ENCODE measurements at regions not wholly inside any gene's neighbourhood (a gene's known extent, or its start where the extent isn't known, plus 50 kb on each side); places are given as distances from the start of the nearest gene placed in this dataset.
"Not testable (repeated sequence)": the region's sequence is repeated elsewhere in the genome, so short reads cannot be mapped to it uniquely, and the experiment has no call there.

GRCh38 chr6:11380969-11381744 is 148.7 kb upstream of the NEDD9 start:
- no peak for DNase-seq

- DNase-seq = no peak
Observed at GRCh38 chr6:11380549-11380948, 148.1 kb upstream of the NEDD9 start.

- no peak for DNase-seq
Observed at GRCh38 chr6:11379805-11380204, 147.3 kb upstream of the NEDD9 start.

GRCh38 chr6:11378639-11379038 is 146.2 kb upstream of the NEDD9 start:
- no peak for DNase-seq

GRCh38 chr6:11374036-11375010 is 141.9 kb upstream of the NEDD9 start:
- no peak for DNase-seq

- no peak for DNase-seq
Observed at GRCh38 chr6:11373208-11373607, 140.7 kb upstream of the NEDD9 start.

GRCh38 chr6:11372186-11372790 is 139.8 kb upstream of the NEDD9 start:
- not testable (repeated sequence) for DNase-seq

GRCh38 chr6:11370191-11371018 is 137.9 kb upstream of the NEDD9 start:
- no peak for DNase-seq

GRCh38 chr6:11368760-11369159 is 136.3 kb upstream of the NEDD9 start:
- no peak for DNase-seq

GRCh38 chr6:11368264-11368663 is 135.8 kb upstream of the NEDD9 start:
- no peak for DNase-seq

GRCh38 chr6:11367638-11368199 is 135.3 kb upstream of the NEDD9 start:
- DNase-seq = no peak

- DNase-seq = no peak
Observed at GRCh38 chr6:11366934-11367637, 134.6 kb upstream of the NEDD9 start.

GRCh38 chr6:11366183-11366933 is 133.9 kb upstream of the NEDD9 start:
- DNase-seq = peak; percentile 31

GRCh38 chr6:11364971-11365397 is 132.5 kb upstream of the NEDD9 start:
- DNase-seq = no peak

- DNase-seq = peak; percentile 33
Observed at GRCh38 chr6:11363881-11364576, 131.6 kb upstream of the NEDD9 start.

- no peak for DNase-seq
Observed at GRCh38 chr6:11362564-11362963, 130.1 kb upstream of the NEDD9 start.

GRCh38 chr6:11358904-11359830 is 126.7 kb upstream of the NEDD9 start:
- no peak for DNase-seq

GRCh38 chr6:11357285-11357684 is 124.8 kb upstream of the NEDD9 start:
- no peak for DNase-seq
